ENCODE measurements at regions not wholly inside any gene's neighbourhood (a gene's known extent, or its start where the extent isn't known, plus 50 kb on each side); places are given as distances from the start of the nearest gene placed in this dataset.

DNA sequence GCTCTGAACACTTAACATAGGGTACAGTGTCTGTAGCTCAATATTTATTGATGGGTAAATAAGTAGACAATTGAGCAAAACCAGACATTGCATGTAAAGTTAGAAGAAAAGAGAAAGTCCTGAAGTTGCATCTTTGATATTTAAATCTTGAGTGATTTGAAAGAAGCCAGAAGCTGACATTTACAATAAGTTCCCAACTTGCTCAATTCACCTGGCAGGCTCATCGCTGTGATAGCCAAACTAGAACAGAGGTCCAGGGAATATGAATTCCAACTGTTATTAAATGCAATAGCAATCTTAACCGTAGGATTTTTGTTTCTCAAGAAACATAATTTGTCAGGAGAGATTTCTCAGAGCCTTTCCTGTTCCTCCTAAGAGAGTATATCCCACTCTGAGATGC is 65.9 kb upstream of the EDN1 start:
- Histone ChIP-seq H3K4me3 (ENCODE audit: low read depth, low read length) (no peak overlapping the region), H3K4me1 (ENCODE audit: control insufficient read depth, insufficient read depth, low read length) (no peaks in the 10 kb centered on the region), H3K9me3 (ENCODE audit: control insufficient read depth, insufficient read depth, low read depth, low read length) (no peaks in the 10 kb centered on the region), H3K27ac (ENCODE audit: extremely low read depth, low read depth, low read length) (no peak overlapping the region), H3K36me3 (ENCODE audit: control insufficient read depth in 2 of 2, insufficient read depth in 1 of 2, low read length in 2 of 2) (no peaks in the 10 kb centered on the region)
- POLR2A ChIA-PET: no interaction called here
- TF ChIP-seq, protein P1, sequence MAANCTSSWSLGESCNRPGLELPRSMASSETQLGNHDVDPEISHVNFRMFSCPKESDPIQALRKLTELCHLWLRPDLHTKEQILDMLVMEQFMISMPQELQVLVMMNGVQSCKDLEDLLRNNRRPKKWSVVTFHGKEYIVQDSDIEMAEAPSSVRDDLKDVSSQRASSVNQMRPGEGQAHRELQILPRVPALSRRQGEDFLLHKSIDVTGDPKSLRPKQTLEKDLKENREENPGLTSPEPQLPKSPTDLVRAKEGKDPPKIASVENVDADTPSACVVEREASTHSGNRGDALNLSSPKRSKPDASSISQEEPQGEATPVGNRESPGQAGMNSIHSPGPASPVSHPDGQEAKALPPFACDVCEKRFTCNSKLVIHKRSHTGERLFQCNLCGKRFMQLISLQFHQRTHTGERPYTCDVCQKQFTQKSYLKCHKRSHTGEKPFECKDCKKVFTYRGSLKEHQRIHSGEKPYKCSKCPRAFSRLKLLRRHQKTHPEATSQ (tag by site-specific recombination; IDR thresholded peaks at IDR 0.05): no peak
- TF ChIP-seq ZNF324 (tag by site-specific recombination; IDR thresholded peaks at IDR 0.05) (no peak), HOXD13 (CRISPR knock-in tag; IDR thresholded peaks at IDR 0.05; ENCODE audit: borderline replicate concordance) (no peak), SETDB1 (IDR thresholded peaks at IDR 0.05; ENCODE audit: insufficient read length, low read length) (no peak), ZFHX2 (tag by site-specific recombination; conservative IDR thresholded peaks at IDR 0.05) (no peak), KLF1 (tag by site-specific recombination; IDR thresholded peaks at IDR 0.05) (no peak)
- TF ChIP-seq, protein P2, sequence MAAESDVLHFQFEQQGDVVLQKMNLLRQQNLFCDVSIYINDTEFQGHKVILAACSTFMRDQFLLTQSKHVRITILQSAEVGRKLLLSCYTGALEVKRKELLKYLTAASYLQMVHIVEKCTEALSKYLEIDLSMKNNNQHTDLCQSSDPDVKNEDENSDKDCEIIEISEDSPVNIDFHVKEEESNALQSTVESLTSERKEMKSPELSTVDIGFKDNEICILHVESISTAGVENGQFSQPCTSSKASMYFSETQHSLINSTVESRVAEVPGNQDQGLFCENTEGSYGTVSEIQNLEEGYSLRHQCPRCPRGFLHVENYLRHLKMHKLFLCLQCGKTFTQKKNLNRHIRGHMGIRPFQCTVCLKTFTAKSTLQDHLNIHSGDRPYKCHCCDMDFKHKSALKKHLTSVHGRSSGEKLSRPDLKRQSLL (tag by site-specific recombination; IDR thresholded peaks at IDR 0.05): no peak
- TF ChIP-seq, protein P3, sequence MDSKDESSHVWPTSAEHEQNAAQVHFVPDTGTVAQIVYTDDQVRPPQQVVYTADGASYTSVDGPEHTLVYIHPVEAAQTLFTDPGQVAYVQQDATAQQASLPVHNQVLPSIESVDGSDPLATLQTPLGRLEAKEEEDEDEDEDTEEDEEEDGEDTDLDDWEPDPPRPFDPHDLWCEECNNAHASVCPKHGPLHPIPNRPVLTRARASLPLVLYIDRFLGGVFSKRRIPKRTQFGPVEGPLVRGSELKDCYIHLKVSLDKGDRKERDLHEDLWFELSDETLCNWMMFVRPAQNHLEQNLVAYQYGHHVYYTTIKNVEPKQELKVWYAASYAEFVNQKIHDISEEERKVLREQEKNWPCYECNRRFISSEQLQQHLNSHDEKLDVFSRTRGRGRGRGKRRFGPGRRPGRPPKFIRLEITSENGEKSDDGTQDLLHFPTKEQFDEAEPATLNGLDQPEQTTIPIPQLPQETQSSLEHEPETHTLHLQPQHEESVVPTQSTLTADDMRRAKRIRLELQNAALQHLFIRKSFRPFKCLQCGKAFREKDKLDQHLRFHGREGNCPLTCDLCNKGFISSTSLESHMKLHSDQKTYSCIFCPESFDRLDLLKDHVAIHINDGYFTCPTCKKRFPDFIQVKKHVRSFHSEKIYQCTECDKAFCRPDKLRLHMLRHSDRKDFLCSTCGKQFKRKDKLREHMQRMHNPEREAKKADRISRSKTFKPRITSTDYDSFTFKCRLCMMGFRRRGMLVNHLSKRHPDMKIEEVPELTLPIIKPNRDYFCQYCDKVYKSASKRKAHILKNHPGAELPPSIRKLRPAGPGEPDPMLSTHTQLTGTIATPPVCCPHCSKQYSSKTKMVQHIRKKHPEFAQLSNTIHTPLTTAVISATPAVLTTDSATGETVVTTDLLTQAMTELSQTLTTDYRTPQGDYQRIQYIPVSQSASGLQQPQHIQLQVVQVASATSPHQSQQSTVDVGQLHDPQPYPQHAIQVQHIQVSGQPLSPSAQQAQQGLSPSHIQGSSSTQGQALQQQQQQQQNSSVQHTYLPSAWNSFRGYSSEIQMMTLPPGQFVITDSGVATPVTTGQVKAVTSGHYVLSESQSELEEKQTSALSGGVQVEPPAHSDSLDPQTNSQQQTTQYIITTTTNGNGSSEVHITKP (tag by site-specific recombination; IDR thresholded peaks at IDR 0.05): no peak
- TF ChIP-seq, protein P4, sequence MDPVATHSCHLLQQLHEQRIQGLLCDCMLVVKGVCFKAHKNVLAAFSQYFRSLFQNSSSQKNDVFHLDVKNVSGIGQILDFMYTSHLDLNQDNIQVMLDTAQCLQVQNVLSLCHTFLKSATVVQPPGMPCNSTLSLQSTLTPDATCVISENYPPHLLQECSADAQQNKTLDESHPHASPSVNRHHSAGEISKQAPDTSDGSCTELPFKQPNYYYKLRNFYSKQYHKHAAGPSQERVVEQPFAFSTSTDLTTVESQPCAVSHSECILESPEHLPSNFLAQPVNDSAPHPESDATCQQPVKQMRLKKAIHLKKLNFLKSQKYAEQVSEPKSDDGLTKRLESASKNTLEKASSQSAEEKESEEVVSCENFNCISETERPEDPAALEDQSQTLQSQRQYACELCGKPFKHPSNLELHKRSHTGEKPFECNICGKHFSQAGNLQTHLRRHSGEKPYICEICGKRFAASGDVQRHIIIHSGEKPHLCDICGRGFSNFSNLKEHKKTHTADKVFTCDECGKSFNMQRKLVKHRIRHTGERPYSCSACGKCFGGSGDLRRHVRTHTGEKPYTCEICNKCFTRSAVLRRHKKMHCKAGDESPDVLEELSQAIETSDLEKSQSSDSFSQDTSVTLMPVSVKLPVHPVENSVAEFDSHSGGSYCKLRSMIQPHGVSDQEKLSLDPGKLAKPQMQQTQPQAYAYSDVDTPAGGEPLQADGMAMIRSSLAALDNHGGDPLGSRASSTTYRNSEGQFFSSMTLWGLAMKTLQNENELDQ (tag by site-specific recombination; IDR thresholded peaks at IDR 0.05; ENCODE audit: low read depth): no peak
- TF ChIP-seq, protein P5, sequence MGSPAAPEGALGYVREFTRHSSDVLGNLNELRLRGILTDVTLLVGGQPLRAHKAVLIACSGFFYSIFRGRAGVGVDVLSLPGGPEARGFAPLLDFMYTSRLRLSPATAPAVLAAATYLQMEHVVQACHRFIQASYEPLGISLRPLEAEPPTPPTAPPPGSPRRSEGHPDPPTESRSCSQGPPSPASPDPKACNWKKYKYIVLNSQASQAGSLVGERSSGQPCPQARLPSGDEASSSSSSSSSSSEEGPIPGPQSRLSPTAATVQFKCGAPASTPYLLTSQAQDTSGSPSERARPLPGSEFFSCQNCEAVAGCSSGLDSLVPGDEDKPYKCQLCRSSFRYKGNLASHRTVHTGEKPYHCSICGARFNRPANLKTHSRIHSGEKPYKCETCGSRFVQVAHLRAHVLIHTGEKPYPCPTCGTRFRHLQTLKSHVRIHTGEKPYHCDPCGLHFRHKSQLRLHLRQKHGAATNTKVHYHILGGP (tag by site-specific recombination; IDR thresholded peaks at IDR 0.05): no peak
- CTCF ChIA-PET: interaction anchor here (0.6 to 1.5 kb wide), 2 partner anchors 8 to 587 kb away, joined by 4 to 9 read pairs; no protein-coding TSS in a partner anchor

DNA sequence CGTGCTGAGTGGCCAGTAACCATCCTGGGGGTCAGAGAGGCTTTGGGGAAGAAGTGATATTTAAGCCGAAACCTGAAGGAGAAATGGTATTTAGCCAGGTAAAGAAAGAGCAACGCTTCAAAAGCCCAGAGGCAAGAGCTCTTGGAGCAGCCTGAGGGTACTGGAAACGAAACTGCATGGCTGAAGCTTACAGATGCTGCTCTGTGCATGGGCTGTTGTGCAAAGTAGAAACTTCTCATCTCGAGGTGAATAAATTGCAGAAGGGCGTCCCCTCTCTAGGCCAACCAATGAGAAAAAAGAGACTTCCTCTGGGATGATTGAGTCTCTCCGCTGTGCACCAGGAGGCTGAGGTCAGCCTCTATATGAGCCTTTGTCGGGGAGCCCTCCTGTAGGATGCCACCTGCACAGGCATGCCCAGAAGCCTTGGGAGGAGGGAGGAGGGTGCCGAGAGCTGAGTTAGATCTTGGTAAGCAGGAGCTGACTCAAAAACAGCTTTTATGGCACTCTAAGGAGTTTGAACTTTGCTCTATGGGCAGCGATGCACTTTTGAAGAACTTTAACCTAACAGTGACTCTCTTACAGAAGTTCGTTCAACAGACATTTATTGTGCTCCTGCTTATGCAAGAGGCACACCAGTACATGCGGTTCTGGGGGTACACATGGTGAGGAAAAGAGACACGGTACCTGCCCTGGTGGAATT is 61.6 kb upstream of the EDN1 start:
- Histone ChIP-seq H3K36me3 (ENCODE audit: control insufficient read depth in 2 of 2, insufficient read depth in 1 of 2, low read length in 2 of 2) (no peaks in the 10 kb centered on the region), H3K9me3 (ENCODE audit: control insufficient read depth, insufficient read depth, low read depth, low read length) (no peaks in the 10 kb centered on the region), H3K4me1 (ENCODE audit: control insufficient read depth, insufficient read depth, low read length) (no peaks in the 10 kb centered on the region), H3K4me3 (ENCODE audit: low read depth, low read length) (no peak overlapping the region), H3K27ac (ENCODE audit: extremely low read depth, low read depth, low read length) (no peak overlapping the region)
- POLR2A ChIA-PET: no interaction called here
- CTCF ChIA-PET: interaction anchor here (0.7 kb wide), 1 partner anchor 540 kb away, joined by 3 read pairs; no protein-coding TSS in a partner anchor
- TF ChIP-seq, protein P6, sequence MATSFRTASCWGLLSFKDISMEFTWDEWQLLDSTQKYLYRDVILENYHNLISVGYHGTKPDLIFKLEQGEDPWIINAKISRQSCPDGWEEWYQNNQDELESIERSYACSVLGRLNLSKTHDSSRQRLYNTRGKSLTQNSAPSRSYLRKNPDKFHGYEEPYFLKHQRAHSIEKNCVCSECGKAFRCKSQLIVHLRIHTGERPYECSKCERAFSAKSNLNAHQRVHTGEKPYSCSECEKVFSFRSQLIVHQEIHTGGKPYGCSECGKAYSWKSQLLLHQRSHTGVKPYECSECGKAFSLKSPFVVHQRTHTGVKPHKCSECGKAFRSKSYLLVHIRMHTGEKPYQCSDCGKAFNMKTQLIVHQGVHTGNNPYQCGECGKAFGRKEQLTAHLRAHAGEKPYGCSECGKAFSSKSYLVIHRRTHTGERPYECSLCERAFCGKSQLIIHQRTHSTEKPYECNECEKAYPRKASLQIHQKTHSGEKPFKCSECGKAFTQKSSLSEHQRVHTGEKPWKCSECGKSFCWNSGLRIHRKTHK (tag by site-specific recombination; IDR thresholded peaks at IDR 0.05): no peak
- TF ChIP-seq ZNF660 (tag by site-specific recombination; IDR thresholded peaks at IDR 0.05) (no peak), ZNF366 (tag by site-specific recombination; conservative IDR thresholded peaks at IDR 0.05) (no peak), SCRT1 (tag by site-specific recombination; IDR thresholded peaks at IDR 0.05; ENCODE audit: borderline replicate concordance) (no peak)
- TF ChIP-seq, protein P7, sequence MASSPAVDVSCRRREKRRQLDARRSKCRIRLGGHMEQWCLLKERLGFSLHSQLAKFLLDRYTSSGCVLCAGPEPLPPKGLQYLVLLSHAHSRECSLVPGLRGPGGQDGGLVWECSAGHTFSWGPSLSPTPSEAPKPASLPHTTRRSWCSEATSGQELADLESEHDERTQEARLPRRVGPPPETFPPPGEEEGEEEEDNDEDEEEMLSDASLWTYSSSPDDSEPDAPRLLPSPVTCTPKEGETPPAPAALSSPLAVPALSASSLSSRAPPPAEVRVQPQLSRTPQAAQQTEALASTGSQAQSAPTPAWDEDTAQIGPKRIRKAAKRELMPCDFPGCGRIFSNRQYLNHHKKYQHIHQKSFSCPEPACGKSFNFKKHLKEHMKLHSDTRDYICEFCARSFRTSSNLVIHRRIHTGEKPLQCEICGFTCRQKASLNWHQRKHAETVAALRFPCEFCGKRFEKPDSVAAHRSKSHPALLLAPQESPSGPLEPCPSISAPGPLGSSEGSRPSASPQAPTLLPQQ (tag by site-specific recombination; IDR thresholded peaks at IDR 0.05): no peak
- TF ChIP-seq, protein P4 (tag by site-specific recombination; IDR thresholded peaks at IDR 0.05; ENCODE audit: low read depth): no peak

All from HEK293 (cell line).